K562 (cell line): ENCODE measurements at regions not wholly inside any gene's neighbourhood (a gene's known extent, or its start where the extent isn't known, plus 50 kb on each side); places are given as distances from the start of the nearest gene placed in this dataset.

Source experiments
- CEBPG ChIP-seq, 3 experiments: fragments of 200-800 bp in 1 of 3; sonication (Bioruptor generic) in 1 of 3; sonication (generic) in 1 of 3; formaldehyde crosslinking in 1 of 3; IDR thresholded peaks in 2 of 3; conservative IDR thresholded peaks in 1 of 3; 2 replicates each; pipeline versions ENCODE4 v1.6.1 to v1.8.0; 2016 to 2022; ENCODE audit warnings: missing compliant biosample characterization in 2 of 3, missing genetic modification characterization in 2 of 3, mild to moderate bottlenecking in 1 of 3, missing genetic modification reagents in 1 of 3
- ESRRA ChIP-seq: fragments of 450-650 bp; IDR thresholded peaks from 2 replicates; pipeline ENCODE4 v1.6.1; 2014; ENCODE audit warnings: low read depth, mild to moderate bottlenecking, moderate library complexity, borderline replicate concordance
- MAZ ChIP-seq, 2 experiments: fragments of 450-650 bp in 1 of 2; sonication (generic) in 1 of 2; formaldehyde crosslinking; IDR thresholded peaks in 1 of 2; conservative IDR thresholded peaks in 1 of 2; 2 replicates each; pipeline versions ENCODE4 v1.4.0 to v1.5.0; 2020; ENCODE audit warnings: mild to moderate bottlenecking in 1 of 2, missing genetic modification reagents in 1 of 2
- SREBF2 ChIP-seq: sonication (generic); formaldehyde crosslinking; IDR thresholded peaks from 2 replicates; pipeline ENCODE4 v1.4.0; 2020; ENCODE audit warnings: mild to moderate bottlenecking, missing genetic modification reagents

GRCh38 chr1:61568460-61569302 lies 156.3 kb downstream of the TM2D1 start:
- TF ChIP-seq MAZ (CRISPR knock-in tag; conservative IDR thresholded peaks at IDR 0.05 in 1 of 2, IDR thresholded peaks at IDR 0.05 in 1 of 2) (no peak), ESRRA (no peak), CEBPG (CRISPR knock-in tag; IDR thresholded peaks at IDR 0.05) (no peak), CEBPG (tag; conservative IDR thresholded peaks at IDR 0.05 in 1 of 2, IDR thresholded peaks at IDR 0.05 in 1 of 2) (no peak), SREBF2 (no peak)
